CD14-positive monocyte (primary cell): ENCODE measurements at regions not wholly inside any gene's neighbourhood (a gene's known extent, or its start where the extent isn't known, plus 50 kb on each side); places are given as distances from the start of the nearest gene placed in this dataset.
"Not testable (repeated sequence)": the region's sequence is repeated elsewhere in the genome, so short reads cannot be mapped to it uniquely, and the experiment has no call there.

Experiments used
- DNase-seq, 3 donors: peaks; one replicate each; pipeline ENCODE4 v3.0.0-alpha.2; 2011 to 2022
- H2AFZ ChIP-seq: 2 replicates; pipeline ENCODE4 v1.6.0; 2012; ENCODE audit warnings: mild to moderate bottlenecking, low read depth, low read length, inconsistent platforms; ENCODE audit not compliant: insufficient read depth, poor library complexity, severe bottlenecking
- H3K27ac ChIP-seq, 2 donors: 1 replicate in 1 of 2; 2 replicates in 1 of 2; pipeline ENCODE4 v1.5.1; 2012 to 2013; ENCODE audit warnings: low read length in 2 of 2, control low read depth in 1 of 2, inconsistent platforms in 1 of 2, low read depth in 1 of 2, mild to moderate bottlenecking in 1 of 2
- H3K27me3 ChIP-seq, 2 donors: one replicate each; pipeline versions ENCODE4 v1.6.0 to v1.6.1; 2011 to 2013; ENCODE audit warnings: low read length in 2 of 2; ENCODE audit not compliant: control insufficient read depth in 2 of 2, insufficient read depth in 2 of 2
- H3K36me3 ChIP-seq, 2 donors: replicated peaks in 1 of 2; 1 replicate in 1 of 2; 2 replicates in 1 of 2; pipeline versions ENCODE4 v1.5.1 to v1.6.1; 2012 to 2013; ENCODE audit warnings: low read length in 2 of 2, control low read depth in 1 of 2, inconsistent platforms in 1 of 2, mild to moderate bottlenecking in 1 of 2; ENCODE audit not compliant: insufficient read depth in 2 of 2, control insufficient read depth in 1 of 2
- H3K4me1 ChIP-seq, 2 donors: 1 replicate in 1 of 2; 2 replicates in 1 of 2; pipeline versions ENCODE4 v1.5.1 to v1.6.1; 2012 to 2013; ENCODE audit warnings: low read length in 2 of 2, control low read depth in 1 of 2, inconsistent platforms in 1 of 2, mild to moderate bottlenecking in 1 of 2, moderate library complexity in 1 of 2; ENCODE audit not compliant: insufficient read depth in 2 of 2, control insufficient read depth in 1 of 2
- H3K4me2 ChIP-seq: replicated peaks from 2 replicates; pipeline ENCODE3; 2012; ENCODE audit warnings: low read length, moderate library complexity, mild to moderate bottlenecking; ENCODE audit not compliant: poor library complexity, severe bottlenecking; ENCODE audit errors: extremely low read depth
- H3K4me3 ChIP-seq, 3 experiments: fragments of 200-600 bp in 1 of 3; sonication (generic) in 1 of 3; replicated peaks in 1 of 3; 1 replicate in 2 of 3; 2 replicates in 1 of 3; pipeline ENCODE4 v1.5.1; 2011 to 2013; ENCODE audit warnings: low read length in 3 of 3, mild to moderate bottlenecking in 3 of 3, control low read depth in 2 of 3, low read depth in 2 of 3, inconsistent platforms in 1 of 3, moderate library complexity in 1 of 3
- H3K79me2 ChIP-seq: 2 replicates; pipeline ENCODE4 v1.6.0; 2012; ENCODE audit warnings: mild to moderate bottlenecking, control low read depth, inconsistent platforms, low read length, moderate library complexity; ENCODE audit not compliant: insufficient read depth
- H3K9ac ChIP-seq: 2 replicates; pipeline ENCODE4 v1.6.0; 2017; ENCODE audit warnings: low read length, mild to moderate bottlenecking; ENCODE audit not compliant: insufficient read depth, poor library complexity, severe bottlenecking
- H3K9me3 ChIP-seq, 2 donors: replicated peaks in 1 of 2; 1 replicate in 1 of 2; 2 replicates in 1 of 2; pipeline versions ENCODE4 v1.5.1 to v1.6.1; 2012 to 2013; ENCODE audit warnings: low read length in 2 of 2, control low read depth in 1 of 2; ENCODE audit not compliant: control insufficient read depth in 1 of 2, insufficient read depth in 1 of 2
- H4K20me1 ChIP-seq: 2 replicates; pipeline ENCODE4 v1.6.0; 2012; ENCODE audit warnings: mild to moderate bottlenecking, low read length, control low read depth, moderate library complexity; ENCODE audit not compliant: insufficient read depth
- H3K27ac Mint-ChIP-seq, 7 donors: one replicate each; pipeline ENCODE4 v1.8.0; 2020; ENCODE audit warnings: mild to moderate bottlenecking in 7 of 7, mixed read lengths in 7 of 7, moderate library complexity in 6 of 7, inconsistent platforms in 2 of 7
- H3K27me3 Mint-ChIP-seq, 3 donors: one replicate each; pipeline ENCODE4 v1.8.0; 2021 to 2022; ENCODE audit warnings: low read depth in 3 of 3, mild to moderate bottlenecking in 3 of 3, mixed read lengths in 3 of 3, moderate library complexity in 3 of 3, inconsistent platforms in 1 of 3
- H3K36me3 Mint-ChIP-seq, 2 donors: one replicate each; pipeline ENCODE4 v1.8.0; 2020; ENCODE audit warnings: mixed read lengths in 2 of 2, inconsistent platforms in 1 of 2, mild to moderate bottlenecking in 1 of 2
- H3K4me1 Mint-ChIP-seq: one replicate; pipeline ENCODE4 v1.8.0; 2020; ENCODE audit warnings: mild to moderate bottlenecking, mixed read lengths
- H3K4me3 Mint-ChIP-seq, 2 donors: one replicate each; pipeline ENCODE4 v1.8.0; 2020; ENCODE audit warnings: mild to moderate bottlenecking in 2 of 2, mixed read lengths in 2 of 2, moderate library complexity in 1 of 2
- H3K9me3 Mint-ChIP-seq, 7 donors: one replicate each; pipeline ENCODE4 v1.8.0; 2020 to 2022; ENCODE audit warnings: mixed read lengths in 7 of 7, mild to moderate bottlenecking in 6 of 7, moderate library complexity in 6 of 7, inconsistent platforms in 2 of 7
- WGBS: methylation state at CpG from one replicate; pipeline ENCODE4 v1.1.5; 2013; ENCODE audit warnings: missing lambda C conversion rate; ENCODE audit not compliant: insufficient coverage; 5-methylcytosine and 5-hydroxymethylcytosine counted together
- intact Hi-C, 2 donors: fragments of 100-400 bp; cut with micrococcal nuclease; formaldehyde crosslinking; loops; one replicate each; pipeline versions ENCODE4 v1.15.0 to v1.15.1; 2023
- TF ChIP-seq, protein P1 (sequence below): fragments of 200-600 bp; IDR thresholded peaks from one replicate; pipeline ENCODE4 v1.8.0; 2022; ENCODE audit warnings: antibody characterized with exemption, mild to moderate bottlenecking

- Histone ChIP-seq H3K27me3 (no peaks in the 10 kb centered on the region), H3K36me3 (no peaks in the 10 kb centered on the region), H3K4me2 (no peak overlapping the region), H3K9ac (no peak overlapping the region), H3K27ac (no peak overlapping the region), H3K79me2 (no peaks in the 10 kb centered on the region), H3K4me1 (no peaks in the 10 kb centered on the region), H3K4me3 (no peak overlapping the region), H4K20me1 (no peaks in the 10 kb centered on the region), H2AFZ (no peak overlapping the region), H3K9me3 (peaks cover 0 to 6% of the 10 kb centered on the region in 2 donors)
- intact Hi-C loops: no loop called here
- Mint-ChIP-seq H3K9me3 (peaks cover under 1 to 12% (median 5%) of the 10 kb centered on the region in 7 donors), H3K27ac (no peak overlapping the region), H3K4me1 (no peaks in the 10 kb centered on the region), H3K4me3 (no peak overlapping the region), H3K27me3 (peaks cover 0 to 2% (median 0%) of the 10 kb centered on the region in 3 donors), H3K36me3 (no peaks in the 10 kb centered on the region)
- TF ChIP-seq, protein P1, sequence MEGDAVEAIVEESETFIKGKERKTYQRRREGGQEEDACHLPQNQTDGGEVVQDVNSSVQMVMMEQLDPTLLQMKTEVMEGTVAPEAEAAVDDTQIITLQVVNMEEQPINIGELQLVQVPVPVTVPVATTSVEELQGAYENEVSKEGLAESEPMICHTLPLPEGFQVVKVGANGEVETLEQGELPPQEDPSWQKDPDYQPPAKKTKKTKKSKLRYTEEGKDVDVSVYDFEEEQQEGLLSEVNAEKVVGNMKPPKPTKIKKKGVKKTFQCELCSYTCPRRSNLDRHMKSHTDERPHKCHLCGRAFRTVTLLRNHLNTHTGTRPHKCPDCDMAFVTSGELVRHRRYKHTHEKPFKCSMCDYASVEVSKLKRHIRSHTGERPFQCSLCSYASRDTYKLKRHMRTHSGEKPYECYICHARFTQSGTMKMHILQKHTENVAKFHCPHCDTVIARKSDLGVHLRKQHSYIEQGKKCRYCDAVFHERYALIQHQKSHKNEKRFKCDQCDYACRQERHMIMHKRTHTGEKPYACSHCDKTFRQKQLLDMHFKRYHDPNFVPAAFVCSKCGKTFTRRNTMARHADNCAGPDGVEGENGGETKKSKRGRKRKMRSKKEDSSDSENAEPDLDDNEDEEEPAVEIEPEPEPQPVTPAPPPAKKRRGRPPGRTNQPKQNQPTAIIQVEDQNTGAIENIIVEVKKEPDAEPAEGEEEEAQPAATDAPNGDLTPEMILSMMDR: no peak
- 67% methylated on average over 1 of the region's 4 CpGs for WGBS
- no peak for DNase-seq
Observed at GRCh38 chr6:102761872-102762271, 1368.4 kb downstream of the GRIK2 start.

DNA sequence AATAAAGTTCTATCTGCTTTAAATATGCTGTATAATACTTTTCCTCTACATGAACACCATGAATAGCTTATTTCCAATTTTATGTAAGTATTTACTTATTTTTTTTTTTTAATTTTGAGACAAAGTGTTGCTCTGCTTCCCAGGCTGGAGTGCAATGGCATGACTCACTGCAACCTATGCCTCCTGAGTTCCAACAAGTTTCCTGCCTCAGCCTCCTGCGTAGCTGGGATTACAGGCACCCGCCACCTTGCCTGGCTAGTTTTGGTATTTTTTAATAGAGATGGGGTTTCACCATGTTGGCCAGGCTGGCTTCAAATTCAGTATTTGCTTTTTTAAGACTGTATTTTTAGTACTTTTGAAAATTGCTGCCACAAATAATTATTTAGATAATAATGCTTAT is 1365.9 kb downstream of the GRIK2 start:
- no peak for DNase-seq
- no peaks in the 10 kb centered on the region for H3K27me3 ChIP-seq
- no peaks in the 10 kb centered on the region for H3K36me3 ChIP-seq
- H2AFZ ChIP-seq: no peak overlapping the region
- H3K4me1 Mint-ChIP-seq: no peaks in the 10 kb centered on the region
- no peak overlapping the region for H3K4me2 ChIP-seq
- no peaks in the 10 kb centered on the region for H3K4me1 ChIP-seq
- no peak overlapping the region for H3K9ac ChIP-seq
- H4K20me1 ChIP-seq: no peaks in the 10 kb centered on the region
- H3K4me3 ChIP-seq: no peak overlapping the region
- 100% methylated on average over 1 of the region's 2 CpGs for WGBS
- H3K27me3 Mint-ChIP-seq: peaks cover 0 to 2% (median 0%) of the 10 kb centered on the region in 3 donors
- intact Hi-C loops: no loop called here
- H3K9me3 ChIP-seq: peaks cover 0 to 6% of the 10 kb centered on the region in 2 donors
- H3K36me3 Mint-ChIP-seq: no peaks in the 10 kb centered on the region
- no peak overlapping the region for H3K27ac ChIP-seq
- TF ChIP-seq, protein P1: no peak
- no peak overlapping the region for H3K4me3 Mint-ChIP-seq
- H3K79me2 ChIP-seq: no peaks in the 10 kb centered on the region
- no peak overlapping the region for H3K27ac Mint-ChIP-seq
- H3K9me3 Mint-ChIP-seq: peaks cover 2 to 15% (median 8%) of the 10 kb centered on the region in 7 donors

- H3K9ac ChIP-seq, intact Hi-C loops, H4K20me1 ChIP-seq, H3K36me3 ChIP-seq, H3K4me3 Mint-ChIP-seq, H3K36me3 Mint-ChIP-seq, H3K4me2 ChIP-seq, DNase-seq, H3K4me3 ChIP-seq, H3K27me3 Mint-ChIP-seq, H3K27ac ChIP-seq, H3K9me3 ChIP-seq, H3K27ac Mint-ChIP-seq, H3K27me3 ChIP-seq, H2AFZ ChIP-seq, H3K4me1 Mint-ChIP-seq, H3K4me1 ChIP-seq, H3K79me2 ChIP-seq: not testable (repeated sequence)
- peaks cover 2 to 12% (median 8%) of the 10 kb centered on the region in 7 donors for H3K9me3 Mint-ChIP-seq
- 90% methylated on average over 10 of the region's 19 CpGs for WGBS
Observed at GRCh38 chr6:102758536-102758935, 1365.0 kb downstream of the GRIK2 start.
